Mucosa of descending colon (tissue), 3 donors: ENCODE measurements at regions not wholly inside any gene's neighbourhood (a gene's known extent, or its start where the extent isn't known, plus 50 kb on each side); places are given as distances from the start of the nearest gene placed in this dataset.

ENCODE experiments used
- ATAC-seq: fragments of 200-7000 bp; cut with Tn5 transposase; one replicate; pipeline ENCODE4 v1.9.1; 2020; ENCODE audit warnings: mild to moderate bottlenecking, moderate library complexity
- DNase-seq, 3 donors: peaks; one replicate each; pipeline ENCODE4 v3.0.0-alpha.2; 2020
- H3K36me3 ChIP-seq: fragments of 200-600 bp; one replicate; pipeline ENCODE4 v1.8.0; 2021; ENCODE audit warnings: low read depth, mild to moderate bottlenecking
- H3K4me1 ChIP-seq: fragments of 200-600 bp; one replicate; pipeline ENCODE4 v1.8.0; 2021; ENCODE audit warnings: low read depth, mild to moderate bottlenecking
- H3K4me3 ChIP-seq: fragments of 200-600 bp; one replicate; pipeline ENCODE4 v1.8.0; 2021; ENCODE audit warnings: mild to moderate bottlenecking
- H3K9me3 ChIP-seq: fragments of 200-600 bp; one replicate; pipeline ENCODE4 v1.8.0; 2021; ENCODE audit warnings: mild to moderate bottlenecking
- CTCF ChIP-seq: fragments of 200-600 bp; IDR thresholded peaks from one replicate; pipeline ENCODE4 v1.8.0; 2022; ENCODE audit warnings: antibody characterized with exemption, mild to moderate bottlenecking
- intact Hi-C, 2 donors: fragments of 100-400 bp; cut with DNase I in 1 of 2; cut with micrococcal nuclease in 1 of 2; formaldehyde crosslinking; loops; one replicate each; pipeline versions ENCODE4 v1.11.0 to v1.11.1; 2022; cut with DNase I, micrococcal nuclease
- donor health status: DM: no; HTN: no; CAD: no; lungs with moderate emphysema.
- donor health status: DM: no; HTN: no; CAD: no.
- donor health status: DM: no; HTN: yes; CAD: no.

GRCh38 chr20:19950042-19950441 lies 67.1 kb upstream of the NAA20 start:
- intact Hi-C loops = no loop called here
- no peak for TF ChIP-seq CTCF
- Histone ChIP-seq H3K9me3 (no peaks in the 10 kb centered on the region), H3K4me1 (peaks cover 13% of the 10 kb centered on the region), H3K4me3 (no peak overlapping the region), H3K36me3 (no peaks in the 10 kb centered on the region)
- no peak for ATAC-seq
- no peak for DNase-seq

DNA sequence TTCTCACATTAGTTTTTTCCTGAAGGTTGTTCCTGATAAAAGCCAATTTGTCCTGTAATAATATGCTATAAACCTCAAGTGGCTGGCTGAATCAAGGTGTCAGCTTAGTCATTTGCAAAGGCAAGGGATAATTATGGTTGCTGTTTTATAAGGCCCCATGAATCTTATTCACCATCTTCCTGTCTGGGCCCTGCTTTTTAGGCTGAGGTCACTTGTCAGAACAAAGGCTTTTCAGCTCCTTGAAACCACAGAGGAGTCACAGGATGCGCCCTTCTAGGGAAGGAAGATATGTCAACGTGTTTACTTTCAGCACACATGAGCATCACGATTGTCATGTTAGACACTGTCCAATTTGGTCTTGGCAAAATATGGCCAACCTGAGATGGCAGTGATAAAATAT lies 64.8 kb upstream of the NAA20 start:
- intact Hi-C loops = no loop called here
- Histone ChIP-seq H3K36me3 (no peaks in the 10 kb centered on the region), H3K4me1 (no peaks in the 10 kb centered on the region), H3K9me3 (no peaks in the 10 kb centered on the region), H3K4me3 (no peak overlapping the region)
- ATAC-seq (peak; percentile 14), DNase-seq (no peak)
- TF ChIP-seq CTCF = no peak

DNA sequence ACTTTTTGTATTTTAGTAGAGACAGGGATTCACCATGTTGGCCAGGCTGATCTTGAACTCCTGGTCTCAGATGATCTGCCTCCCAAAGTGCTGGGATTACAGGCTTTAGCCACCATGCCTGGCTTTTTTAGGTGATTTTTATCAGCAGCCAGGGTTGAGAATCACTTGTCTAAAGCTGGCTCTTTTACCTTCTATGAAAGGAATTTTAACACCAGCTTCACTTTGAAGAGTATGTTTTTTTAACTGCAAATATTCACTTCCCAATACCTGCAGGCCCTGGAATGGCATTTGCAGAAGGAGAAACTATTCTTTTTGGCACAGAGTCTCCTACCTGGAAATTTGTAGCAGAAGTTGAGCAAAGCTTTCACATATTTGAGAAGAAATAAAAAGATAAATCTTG lies 63.6 kb upstream of the NAA20 start:
- Histone ChIP-seq H3K9me3 (no peaks in the 10 kb centered on the region), H3K36me3 (peaks cover 6% of the 10 kb centered on the region), H3K4me3 (no peak overlapping the region), H3K4me1 (no peaks in the 10 kb centered on the region)
- intact Hi-C loops = no loop called here
- no peak for TF ChIP-seq CTCF
- no peak for DNase-seq
- no peak for ATAC-seq

- no peaks in the 10 kb centered on the region for H3K4me1 ChIP-seq
- no peak overlapping the region for H3K4me3 ChIP-seq
- H3K36me3 ChIP-seq = peaks cover 13% of the 10 kb centered on the region
- ATAC-seq = no peak
- DNase-seq = no peak
- TF ChIP-seq CTCF = no peak
- intact Hi-C loops = no loop called here
- H3K9me3 ChIP-seq = no peaks in the 10 kb centered on the region
Measured at GRCh38 chr20:19956976-19957375, 60.2 kb upstream of the NAA20 start.

GRCh38 chr20:19958219-19958618 lies 58.9 kb upstream of the NAA20 start:
- H3K36me3 ChIP-seq = peaks cover 13% of the 10 kb centered on the region

More at GRCh38 chr20:19958219-19958618, 58.9 kb upstream of the NAA20 start:
- no peak overlapping the region for H3K4me3 ChIP-seq
- no peak for TF ChIP-seq CTCF
- ATAC-seq (no peak), DNase-seq (no peak)
- intact Hi-C loops = no loop called here
- H3K9me3 ChIP-seq = no peaks in the 10 kb centered on the region
- no peaks in the 10 kb centered on the region for H3K4me1 ChIP-seq
